GM12878 (cell line): ENCODE measurements at regions not wholly inside any gene's neighbourhood (a gene's known extent, or its start where the extent isn't known, plus 50 kb on each side); places are given as distances from the start of the nearest gene placed in this dataset.

Source experiments
- ATAC-seq: fragments of 200-7000 bp; cut with Tn5 transposase; 3 replicates; pipeline ENCODE4 v1.9.1; 2020; ENCODE audit warnings: mild to moderate bottlenecking, moderate library complexity
- BruUV-seq: library from RNA; stranded (reverse); fragments of 400-500 nt; replicated peaks from 2 replicates; lab custom pipeline; 2021; lab: Mats Ljungman, UMichigan
- CTCF ChIA-PET: fragments of 300-600 bp; sonication (Branson Sonifier 250); formaldehyde crosslinking; extraction: SDS; loops from one replicate; lab custom pipeline; 2021; ENCODE audit warnings: inconsistent platforms; lab: Yijun Ruan, JAX
- POLR2A ChIA-PET: fragments of 350-600 bp; formaldehyde crosslinking; extraction: SDS; loops from one replicate; lab custom pipeline; 2021; ENCODE audit warnings: inconsistent platforms; lab: Charles Lee
- RAD21 ChIA-PET: fragments of 300-600 bp; sonication (Branson Sonifier 250); formaldehyde crosslinking; loops from one replicate; lab custom pipeline; 2023; ENCODE audit warnings: antibody characterized with exemption; ENCODE audit not compliant: unreplicated experiment; lab: Charles Lee
- SMC1A ChIA-PET: fragments of 300-600 bp; sonication (Branson Sonifier 250); formaldehyde crosslinking; loops from one replicate; lab custom pipeline; 2023; ENCODE audit not compliant: unreplicated experiment, uncharacterized antibody; lab: Charles Lee
- DNase-seq: peaks from one replicate; pipeline ENCODE4 v3.0.0-alpha.2; 2011; ENCODE audit warnings: low read depth, low spot score
- FAIRE-seq: peaks from 3 replicates; lab custom pipeline; 2011; peaks lifted over from hg19 to GRCh38; lab: Jason Lieb, UNC
- H2AFZ ChIP-seq: 2 replicates; pipeline ENCODE4 v1.6.0; 2011; ENCODE audit warnings: low read depth, low read length, control low read depth; ENCODE audit not compliant: control insufficient read depth
- H3K27ac ChIP-seq: 2 replicates; pipeline ENCODE4 v1.5.1; 2011; ENCODE audit warnings: control low read depth; ENCODE audit not compliant: control insufficient read depth, insufficient read depth
- H3K27me3 ChIP-seq, 2 experiments: replicated peaks in 1 of 2; 2 replicates each; pipeline versions ENCODE4 v1.6.0 to v1.6.1; 2011; ENCODE audit warnings: low read length in 1 of 2; ENCODE audit not compliant: control insufficient read depth in 2 of 2, insufficient read depth in 2 of 2
- H3K36me3 ChIP-seq, 2 experiments: 2 replicates each; pipeline ENCODE4 v1.5.1; 2011; ENCODE audit warnings: low read length in 1 of 2; ENCODE audit not compliant: control insufficient read depth in 2 of 2, insufficient read depth in 2 of 2
- H3K4me1 ChIP-seq: 2 replicates; pipeline ENCODE4 v1.6.1; 2011; ENCODE audit warnings: mild to moderate bottlenecking, low read length, moderate library complexity, mixed read lengths; ENCODE audit not compliant: control insufficient read depth, insufficient read depth
- H3K4me2 ChIP-seq: 2 replicates; pipeline ENCODE4 v1.6.0; 2011; ENCODE audit warnings: control low read depth; ENCODE audit not compliant: control insufficient read depth, insufficient read depth
- H3K4me3 ChIP-seq: fragments of 200-600 bp; sonication (generic); 2 replicates; pipeline ENCODE4 v1.5.1; 2016
- H3K79me2 ChIP-seq: 2 replicates; pipeline ENCODE4 v1.6.0; 2011; ENCODE audit warnings: low read length; ENCODE audit not compliant: control insufficient read depth, insufficient read depth
- H3K9ac ChIP-seq: 2 replicates; pipeline ENCODE4 v1.8.0; 2011; ENCODE audit warnings: low read length, control low read depth, mixed read lengths; ENCODE audit not compliant: control insufficient read depth, insufficient read depth
- H3K9me3 ChIP-seq: replicated peaks from 3 replicates; pipeline ENCODE4 v1.5.1; 2011; ENCODE audit warnings: mild to moderate bottlenecking, low read length; ENCODE audit not compliant: control insufficient read depth, insufficient read depth
- H4K20me1 ChIP-seq: 2 replicates; pipeline ENCODE4 v1.6.0; 2011; ENCODE audit not compliant: control insufficient read depth, insufficient read depth
- CEBPZ ChIP-seq: fragments of 150-350 bp; IDR thresholded peaks from 2 replicates; pipeline ENCODE4 v1.6.1; 2016; ENCODE audit warnings: low read depth, low read length
- HSF1 ChIP-seq: fragments of 150-350 bp; IDR thresholded peaks from 2 replicates; pipeline ENCODE4 v1.6.1; 2014; ENCODE audit warnings: mild to moderate bottlenecking, low read depth, low read length
- KDM1A ChIP-seq: fragments of 200-600 bp; sonication (generic); IDR thresholded peaks from 2 replicates; pipeline ENCODE4 v1.6.1; 2016; ENCODE audit warnings: borderline replicate concordance
- MEF2A ChIP-seq: IDR thresholded peaks from 2 replicates; pipeline ENCODE4 v1.6.1; 2011; ENCODE audit warnings: low read depth, mild to moderate bottlenecking, low read length, moderate library complexity; ENCODE audit not compliant: insufficient read depth
- MYC ChIP-seq: IDR thresholded peaks from 2 replicates; pipeline ENCODE4 v1.6.1; 2011; ENCODE audit warnings: mild to moderate bottlenecking, low read length, moderate library complexity, inconsistent platforms; ENCODE audit not compliant: insufficient read depth, insufficient replicate concordance, insufficient read length, severe bottlenecking
- NFXL1 ChIP-seq: fragments of 450-650 bp; IDR thresholded peaks from 2 replicates; pipeline ENCODE4 v1.6.1; 2017; ENCODE audit warnings: antibody characterized with exemption, mild to moderate bottlenecking, borderline replicate concordance
- RBBP5 ChIP-seq: fragments of 200-600 bp; sonication (generic); conservative IDR thresholded peaks from 2 replicates; pipeline ENCODE4 v1.6.1; 2016
- RFX5 ChIP-seq: IDR thresholded peaks from 2 replicates; pipeline ENCODE4 v1.6.1; 2011; ENCODE audit warnings: low read depth, low read length, improper control_type of control experiment
- SMAD5 ChIP-seq: IDR thresholded peaks from 2 replicates; pipeline ENCODE4 v1.6.1; 2016; ENCODE audit warnings: antibody characterized with exemption, low read depth
- SUZ12 ChIP-seq: fragments of 200-600 bp; sonication (generic); IDR thresholded peaks from one replicate; pipeline ENCODE4 v1.6.1; 2018; ENCODE audit warnings: antibody characterized with exemption, mild to moderate bottlenecking; ENCODE audit not compliant: unreplicated experiment
- TARDBP ChIP-seq: IDR thresholded peaks from 2 replicates; pipeline ENCODE4 v1.6.1; 2016; ENCODE audit warnings: borderline replicate concordance
- ZNF274 ChIP-seq: IDR thresholded peaks from one replicate; pipeline ENCODE4 v1.8.0; 2011; ENCODE audit not compliant: insufficient read length, insufficient read depth
- ZNF622 ChIP-seq: fragments of 450-650 bp; IDR thresholded peaks from 2 replicates; pipeline ENCODE4 v1.6.1; 2017; ENCODE audit warnings: mild to moderate bottlenecking, inconsistent platforms
- WGBS: methylation state at CpG from one replicate; pipeline ENCODE4 v1.1.6; 2016; ENCODE audit warnings: low lambda C conversion rate; ENCODE audit not compliant: insufficient replicate concordance, insufficient coverage; ENCODE audit errors: missing lambda C conversion rate; 5-methylcytosine and 5-hydroxymethylcytosine counted together
- in situ Hi-C: fragments of 300-500 bp; cut with MboI; formaldehyde crosslinking; loops from 9 replicates; pipeline ENCODE4 v1.14.3; 2018; ENCODE audit warnings: mixed read lengths
- intact Hi-C: fragments of 100-400 bp; cut with micrococcal nuclease; formaldehyde crosslinking; loops from one replicate; pipeline ENCODE4 v1.14.2; 2022; ENCODE audit not compliant: unreplicated experiment
- TF ChIP-seq, protein P1 (sequence below): IDR thresholded peaks from 2 replicates; pipeline ENCODE4 v1.6.1; 2012; ENCODE audit warnings: low read depth, low read length, improper control_type of control experiment

GRCh38 chrX:109301177-109301576 lies 180.7 kb downstream of the GUCY2F start (continued):
- TF ChIP-seq CEBPZ, result no peak

- WGBS, result 0% methylated on average over 1 of the region's 1 CpG
- FAIRE-seq (no peak), ATAC-seq (no peak), DNase-seq (no peak)
- no peak overlapping the region for H3K4me2 ChIP-seq
- no peaks in the 10 kb centered on the region for H3K27me3 ChIP-seq
- no peaks in the 10 kb centered on the region for H4K20me1 ChIP-seq
- H3K36me3 ChIP-seq, result no peaks in the 10 kb centered on the region
- H3K9ac ChIP-seq, result no peak overlapping the region
- no TSS peak for BruUV-seq
- no peaks in the 10 kb centered on the region for H3K4me1 ChIP-seq
- H3K79me2 ChIP-seq, result no peaks in the 10 kb centered on the region
- TF ChIP-seq, protein P1, sequence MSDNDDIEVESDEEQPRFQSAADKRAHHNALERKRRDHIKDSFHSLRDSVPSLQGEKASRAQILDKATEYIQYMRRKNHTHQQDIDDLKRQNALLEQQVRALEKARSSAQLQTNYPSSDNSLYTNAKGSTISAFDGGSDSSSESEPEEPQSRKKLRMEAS, result no peak
- TF ChIP-seq NFXL1 (no peak), SUZ12 (no peak), ZNF622 (no peak), MYC (no peak), ZNF274 (no peak), TARDBP (no peak), RFX5 (no peak), KDM1A (no peak), SMAD5 (no peak), HSF1 (no peak), RBBP5 (no peak), MEF2A (no peak)
- intact Hi-C loops, result no loop called here
- POLR2A ChIA-PET, result interaction anchor here (0.9 to 1.1 kb wide), 3 partner anchors 17 to 73 kb away, joined by 3 to 4 read pairs (median 3); no protein-coding TSS in a partner anchor
- H3K4me3 ChIP-seq, result no peak overlapping the region
- RAD21 ChIA-PET, result interaction anchor here (1.0 to 2.3 kb wide), 5 partner anchors 29 to 601 kb away, joined by 3 to 8 read pairs (median 3); no protein-coding TSS in a partner anchor
- in situ Hi-C loops, result no loop called here
- no peak overlapping the region for H2AFZ ChIP-seq
- H3K9me3 ChIP-seq, result no peaks in the 10 kb centered on the region; the same call in 2 of the 3 replicates
- no peak overlapping the region for H3K27ac ChIP-seq
- CTCF ChIA-PET, result interaction anchor here (0.7 to 1.6 kb wide), 4 partner anchors 9 to 715 kb away, joined by 3 to 4 read pairs (median 3); no protein-coding TSS in a partner anchor
- SMC1A ChIA-PET, result interaction anchor here (0.8 to 2.2 kb wide), 14 partner anchors 12 to 116 kb away, joined by 3 to 11 read pairs (median 4); no protein-coding TSS in a partner anchor
These were observed 181.5 kb downstream of the GUCY2F start for GRCh38 chrX:109300415-109300814.
